GM12878 (cell line): ENCODE measurements at regions not wholly inside any gene's neighbourhood (a gene's known extent, or its start where the extent isn't known, plus 50 kb on each side); places are given as distances from the start of the nearest gene placed in this dataset.

ENCODE experiments used
- ATAC-seq: fragments of 200-7000 bp; cut with Tn5 transposase; 3 replicates; pipeline ENCODE4 v1.9.1; 2020; ENCODE audit warnings: mild to moderate bottlenecking, moderate library complexity
- BruUV-seq: library from RNA; stranded (reverse); fragments of 400-500 nt; replicated peaks from 2 replicates; lab custom pipeline; 2021; lab: Mats Ljungman, UMichigan
- CTCF ChIA-PET: fragments of 300-600 bp; sonication (Branson Sonifier 250); formaldehyde crosslinking; extraction: SDS; loops from one replicate; lab custom pipeline; 2021; ENCODE audit warnings: inconsistent platforms; lab: Yijun Ruan, JAX
- POLR2A ChIA-PET: fragments of 350-600 bp; formaldehyde crosslinking; extraction: SDS; loops from one replicate; lab custom pipeline; 2021; ENCODE audit warnings: inconsistent platforms; lab: Charles Lee
- RAD21 ChIA-PET: fragments of 300-600 bp; sonication (Branson Sonifier 250); formaldehyde crosslinking; loops from one replicate; lab custom pipeline; 2023; ENCODE audit warnings: antibody characterized with exemption; ENCODE audit not compliant: unreplicated experiment; lab: Charles Lee
- SMC1A ChIA-PET: fragments of 300-600 bp; sonication (Branson Sonifier 250); formaldehyde crosslinking; loops from one replicate; lab custom pipeline; 2023; ENCODE audit not compliant: unreplicated experiment, uncharacterized antibody; lab: Charles Lee
- DNase-seq: peaks from one replicate; pipeline ENCODE4 v3.0.0-alpha.2; 2011; ENCODE audit warnings: low read depth, low spot score
- FAIRE-seq: peaks from 3 replicates; lab custom pipeline; 2011; peaks lifted over from hg19 to GRCh38; lab: Jason Lieb, UNC
- H2AFZ ChIP-seq: 2 replicates; pipeline ENCODE4 v1.6.0; 2011; ENCODE audit warnings: low read depth, low read length, control low read depth; ENCODE audit not compliant: control insufficient read depth
- H3K27ac ChIP-seq: 2 replicates; pipeline ENCODE4 v1.5.1; 2011; ENCODE audit warnings: control low read depth; ENCODE audit not compliant: control insufficient read depth, insufficient read depth
- H3K27me3 ChIP-seq, 2 experiments: replicated peaks in 1 of 2; 2 replicates each; pipeline versions ENCODE4 v1.6.0 to v1.6.1; 2011; ENCODE audit warnings: low read length in 1 of 2; ENCODE audit not compliant: control insufficient read depth in 2 of 2, insufficient read depth in 2 of 2
- H3K36me3 ChIP-seq, 2 experiments: 2 replicates each; pipeline ENCODE4 v1.5.1; 2011; ENCODE audit warnings: low read length in 1 of 2; ENCODE audit not compliant: control insufficient read depth in 2 of 2, insufficient read depth in 2 of 2
- H3K4me1 ChIP-seq: 2 replicates; pipeline ENCODE4 v1.6.1; 2011; ENCODE audit warnings: mild to moderate bottlenecking, low read length, moderate library complexity, mixed read lengths; ENCODE audit not compliant: control insufficient read depth, insufficient read depth
- H3K4me2 ChIP-seq: 2 replicates; pipeline ENCODE4 v1.6.0; 2011; ENCODE audit warnings: control low read depth; ENCODE audit not compliant: control insufficient read depth, insufficient read depth
- H3K4me3 ChIP-seq: fragments of 200-600 bp; sonication (generic); 2 replicates; pipeline ENCODE4 v1.5.1; 2016
- H3K79me2 ChIP-seq: 2 replicates; pipeline ENCODE4 v1.6.0; 2011; ENCODE audit warnings: low read length; ENCODE audit not compliant: control insufficient read depth, insufficient read depth
- H3K9ac ChIP-seq: 2 replicates; pipeline ENCODE4 v1.8.0; 2011; ENCODE audit warnings: low read length, control low read depth, mixed read lengths; ENCODE audit not compliant: control insufficient read depth, insufficient read depth
- H3K9me3 ChIP-seq: replicated peaks from 3 replicates; pipeline ENCODE4 v1.5.1; 2011; ENCODE audit warnings: mild to moderate bottlenecking, low read length; ENCODE audit not compliant: control insufficient read depth, insufficient read depth
- H4K20me1 ChIP-seq: 2 replicates; pipeline ENCODE4 v1.6.0; 2011; ENCODE audit not compliant: control insufficient read depth, insufficient read depth
- CBFB ChIP-seq: IDR thresholded peaks from 2 replicates; pipeline ENCODE4 v1.6.1; 2016; ENCODE audit warnings: antibody characterized with exemption, low read depth
- MTA2 ChIP-seq: fragments of 450-650 bp; IDR thresholded peaks from 2 replicates; pipeline ENCODE4 v1.6.1; 2016; ENCODE audit warnings: low read depth, mild to moderate bottlenecking, moderate library complexity
- NR2F1 ChIP-seq: fragments of 450-650 bp; conservative IDR thresholded peaks from 2 replicates; pipeline ENCODE4 v1.6.1; 2017; ENCODE audit warnings: mild to moderate bottlenecking
- SIX5 ChIP-seq: IDR thresholded peaks from 2 replicates; pipeline ENCODE4 v1.6.1; 2011; ENCODE audit warnings: mild to moderate bottlenecking, low read depth, low read length, moderate library complexity; ENCODE audit not compliant: severe bottlenecking
- SKIL ChIP-seq: fragments of 450-650 bp; IDR thresholded peaks from 2 replicates; pipeline ENCODE4 v1.6.1; 2017; ENCODE audit warnings: mild to moderate bottlenecking, low read depth, inconsistent platforms; ENCODE audit not compliant: poor library complexity, severe bottlenecking
- SP1 ChIP-seq: IDR thresholded peaks from one replicate; pipeline ENCODE4 v1.6.1; 2011; ENCODE audit warnings: low read depth, low read length
- TCF12 ChIP-seq: IDR thresholded peaks from 2 replicates; pipeline ENCODE4 v1.6.1; 2011; ENCODE audit warnings: low read depth, mild to moderate bottlenecking, low read length
- TCF3 ChIP-seq: IDR thresholded peaks from 2 replicates; pipeline ENCODE4 v1.6.1; 2012; ENCODE audit warnings: low read depth, mild to moderate bottlenecking, low read length, borderline replicate concordance; ENCODE audit not compliant: insufficient read depth
- WGBS: methylation state at CpG from one replicate; pipeline ENCODE4 v1.1.6; 2016; ENCODE audit warnings: low lambda C conversion rate; ENCODE audit not compliant: insufficient replicate concordance, insufficient coverage; ENCODE audit errors: missing lambda C conversion rate; 5-methylcytosine and 5-hydroxymethylcytosine counted together
- in situ Hi-C: fragments of 300-500 bp; cut with MboI; formaldehyde crosslinking; loops from 9 replicates; pipeline ENCODE4 v1.14.3; 2018; ENCODE audit warnings: mixed read lengths
- intact Hi-C: fragments of 100-400 bp; cut with micrococcal nuclease; formaldehyde crosslinking; loops from one replicate; pipeline ENCODE4 v1.14.2; 2022; ENCODE audit not compliant: unreplicated experiment
- TF ChIP-seq, protein P1 (sequence below): fragments of 450-650 bp; formaldehyde crosslinking; IDR thresholded peaks from 2 replicates; pipeline ENCODE4 v1.4.0; 2020; ENCODE audit warnings: mild to moderate bottlenecking, moderate library complexity
- TF ChIP-seq, protein P2 (sequence below): fragments of 450-650 bp; IDR thresholded peaks from 2 replicates; pipeline ENCODE4 v1.6.1; 2017; ENCODE audit warnings: low read depth, mild to moderate bottlenecking, moderate library complexity

DNA sequence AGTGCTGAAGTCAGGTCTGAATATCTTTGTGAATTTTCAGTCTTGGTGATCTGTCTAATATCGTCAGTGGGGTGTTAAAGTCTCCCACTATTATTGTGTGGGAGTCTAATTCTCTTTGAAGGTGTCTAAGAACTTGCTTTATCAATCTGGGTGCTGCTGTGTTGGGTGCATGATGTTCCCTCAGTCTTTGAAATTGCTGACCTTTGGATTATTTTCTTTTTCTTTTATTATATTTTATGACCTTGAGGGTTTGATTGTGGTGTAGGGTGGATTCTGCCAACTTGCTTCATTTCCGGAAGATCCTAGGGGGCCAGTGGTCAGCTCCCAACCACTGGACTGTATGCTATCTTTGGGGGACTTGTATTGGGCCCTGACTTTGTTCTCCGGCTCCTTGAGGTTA lies 415.3 kb downstream of the USP25 start:
- H3K36me3 ChIP-seq, result no peaks in the 10 kb centered on the region
- no peak overlapping the region for H3K27ac ChIP-seq
- intact Hi-C loops (no loop called here), in situ Hi-C loops (no loop called here)
- ChIA-PET RAD21 (no interaction called here), SMC1A (no interaction called here), POLR2A (no interaction called here), CTCF (no interaction called here)
- FAIRE-seq (no peak), ATAC-seq (no peak), DNase-seq (no peak)
- H3K9me3 ChIP-seq, result no peaks in the 10 kb centered on the region; the same call in 2 of the 3 replicates
- no peak overlapping the region for H3K4me3 ChIP-seq
- no TSS peak for BruUV-seq
- H3K9ac ChIP-seq, result no peak overlapping the region
- no peak overlapping the region for H2AFZ ChIP-seq
- no peak overlapping the region for H3K4me2 ChIP-seq
- no peaks in the 10 kb centered on the region for H3K4me1 ChIP-seq
- 22% methylated on average over 3 of the region's 3 CpGs for WGBS
- TF ChIP-seq TCF12 (no peak), SIX5 (no peak), TCF3 (no peak), SP1 (no peak), SKIL (no peak), NR2F1 (no peak), MTA2 (no peak), CBFB (no peak)
- TF ChIP-seq, protein P1, sequence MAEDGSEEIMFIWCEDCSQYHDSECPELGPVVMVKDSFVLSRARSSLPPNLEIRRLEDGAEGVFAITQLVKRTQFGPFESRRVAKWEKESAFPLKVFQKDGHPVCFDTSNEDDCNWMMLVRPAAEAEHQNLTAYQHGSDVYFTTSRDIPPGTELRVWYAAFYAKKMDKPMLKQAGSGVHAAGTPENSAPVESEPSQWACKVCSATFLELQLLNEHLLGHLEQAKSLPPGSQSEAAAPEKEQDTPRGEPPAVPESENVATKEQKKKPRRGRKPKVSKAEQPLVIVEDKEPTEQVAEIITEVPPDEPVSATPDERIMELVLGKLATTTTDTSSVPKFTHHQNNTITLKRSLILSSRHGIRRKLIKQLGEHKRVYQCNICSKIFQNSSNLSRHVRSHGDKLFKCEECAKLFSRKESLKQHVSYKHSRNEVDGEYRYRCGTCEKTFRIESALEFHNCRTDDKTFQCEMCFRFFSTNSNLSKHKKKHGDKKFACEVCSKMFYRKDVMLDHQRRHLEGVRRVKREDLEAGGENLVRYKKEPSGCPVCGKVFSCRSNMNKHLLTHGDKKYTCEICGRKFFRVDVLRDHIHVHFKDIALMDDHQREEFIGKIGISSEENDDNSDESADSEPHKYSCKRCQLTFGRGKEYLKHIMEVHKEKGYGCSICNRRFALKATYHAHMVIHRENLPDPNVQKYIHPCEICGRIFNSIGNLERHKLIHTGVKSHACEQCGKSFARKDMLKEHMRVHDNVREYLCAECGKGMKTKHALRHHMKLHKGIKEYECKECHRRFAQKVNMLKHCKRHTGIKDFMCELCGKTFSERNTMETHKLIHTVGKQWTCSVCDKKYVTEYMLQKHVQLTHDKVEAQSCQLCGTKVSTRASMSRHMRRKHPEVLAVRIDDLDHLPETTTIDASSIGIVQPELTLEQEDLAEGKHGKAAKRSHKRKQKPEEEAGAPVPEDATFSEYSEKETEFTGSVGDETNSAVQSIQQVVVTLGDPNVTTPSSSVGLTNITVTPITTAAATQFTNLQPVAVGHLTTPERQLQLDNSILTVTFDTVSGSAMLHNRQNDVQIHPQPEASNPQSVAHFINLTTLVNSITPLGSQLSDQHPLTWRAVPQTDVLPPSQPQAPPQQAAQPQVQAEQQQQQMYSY (CRISPR knock-in tag), result no peak
- TF ChIP-seq, protein P2, sequence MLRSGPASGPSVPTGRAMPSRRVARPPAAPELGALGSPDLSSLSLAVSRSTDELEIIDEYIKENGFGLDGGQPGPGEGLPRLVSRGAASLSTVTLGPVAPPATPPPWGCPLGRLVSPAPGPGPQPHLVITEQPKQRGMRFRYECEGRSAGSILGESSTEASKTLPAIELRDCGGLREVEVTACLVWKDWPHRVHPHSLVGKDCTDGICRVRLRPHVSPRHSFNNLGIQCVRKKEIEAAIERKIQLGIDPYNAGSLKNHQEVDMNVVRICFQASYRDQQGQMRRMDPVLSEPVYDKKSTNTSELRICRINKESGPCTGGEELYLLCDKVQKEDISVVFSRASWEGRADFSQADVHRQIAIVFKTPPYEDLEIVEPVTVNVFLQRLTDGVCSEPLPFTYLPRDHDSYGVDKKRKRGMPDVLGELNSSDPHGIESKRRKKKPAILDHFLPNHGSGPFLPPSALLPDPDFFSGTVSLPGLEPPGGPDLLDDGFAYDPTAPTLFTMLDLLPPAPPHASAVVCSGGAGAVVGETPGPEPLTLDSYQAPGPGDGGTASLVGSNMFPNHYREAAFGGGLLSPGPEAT, result no peak
- H4K20me1 ChIP-seq, result no peaks in the 10 kb centered on the region
- no peaks in the 10 kb centered on the region for H3K27me3 ChIP-seq
- H3K79me2 ChIP-seq, result no peaks in the 10 kb centered on the region
